GM19240 (cell line): ENCODE measurements at regions not wholly inside any gene's neighbourhood (a gene's known extent, or its start where the extent isn't known, plus 50 kb on each side); places are given as distances from the start of the nearest gene placed in this dataset.

ENCODE experiments used
- DNase-seq: peaks from one replicate; pipeline ENCODE4 v3.0.0; 2011; ENCODE audit warnings: low spot score; ENCODE audit not compliant: insufficient read length

GRCh38 chr1:199155166-199156019 lies 516.6 kb downstream of the PTPRC start:
- no peak for DNase-seq

GRCh38 chr1:199157494-199157893 lies 518.7 kb downstream of the PTPRC start:
- DNase-seq: no peak

DNA sequence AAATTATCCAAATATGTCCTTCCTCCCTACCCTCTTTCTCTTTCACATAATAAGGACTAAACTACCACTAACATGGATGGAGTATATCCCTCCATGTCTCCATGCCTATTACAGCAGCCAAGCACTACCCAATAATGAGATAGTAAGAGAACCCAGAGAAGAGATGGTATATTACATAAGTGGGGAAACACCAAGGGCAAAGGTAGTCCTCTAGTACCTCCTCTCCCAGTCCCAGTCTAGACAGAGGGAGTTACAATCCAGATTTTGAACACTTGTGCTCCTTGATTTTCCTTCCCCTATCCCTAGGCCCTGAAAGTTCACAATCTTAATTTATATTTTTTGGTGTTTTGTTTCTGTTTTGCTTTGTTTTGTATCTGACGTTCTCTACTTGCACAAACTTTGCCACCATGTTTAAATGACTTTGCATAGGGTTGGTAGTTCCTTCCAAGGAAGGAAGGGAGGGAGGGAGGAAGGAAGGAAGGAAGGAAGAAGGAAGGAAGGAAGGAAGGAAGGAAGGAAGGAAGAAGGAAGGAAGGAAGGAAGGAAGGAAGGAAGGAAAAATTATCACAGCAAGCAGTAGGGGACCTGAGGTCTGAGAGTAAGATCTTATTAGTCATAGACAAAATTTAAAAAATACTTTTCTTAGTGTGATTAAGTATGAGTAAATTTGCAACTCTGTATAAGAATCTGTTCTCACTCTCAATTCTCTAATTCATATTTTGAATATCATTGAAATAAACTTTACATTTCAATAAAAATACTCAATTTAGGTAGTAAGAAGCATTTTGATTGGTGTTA lies 521.9 kb downstream of the PTPRC start:
- no peak for DNase-seq

DNA sequence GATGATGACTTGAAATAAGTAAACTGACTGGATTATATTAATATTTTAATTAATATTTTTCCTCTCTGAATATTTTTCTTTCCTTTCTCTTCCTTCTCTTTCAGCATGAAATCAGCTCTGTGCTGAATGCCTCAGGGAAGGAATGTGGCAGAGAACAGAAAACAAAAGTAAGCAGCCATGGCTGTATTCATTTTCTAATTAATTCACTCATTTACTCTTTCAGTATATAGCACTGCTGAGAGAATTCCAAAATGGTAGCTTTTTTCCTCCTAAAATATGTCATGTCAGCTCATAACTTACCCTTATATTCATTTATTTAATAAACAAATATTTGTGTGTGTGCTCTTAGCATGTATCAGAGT lies 522.5 kb downstream of the PTPRC start:
- no peak for DNase-seq

DNA sequence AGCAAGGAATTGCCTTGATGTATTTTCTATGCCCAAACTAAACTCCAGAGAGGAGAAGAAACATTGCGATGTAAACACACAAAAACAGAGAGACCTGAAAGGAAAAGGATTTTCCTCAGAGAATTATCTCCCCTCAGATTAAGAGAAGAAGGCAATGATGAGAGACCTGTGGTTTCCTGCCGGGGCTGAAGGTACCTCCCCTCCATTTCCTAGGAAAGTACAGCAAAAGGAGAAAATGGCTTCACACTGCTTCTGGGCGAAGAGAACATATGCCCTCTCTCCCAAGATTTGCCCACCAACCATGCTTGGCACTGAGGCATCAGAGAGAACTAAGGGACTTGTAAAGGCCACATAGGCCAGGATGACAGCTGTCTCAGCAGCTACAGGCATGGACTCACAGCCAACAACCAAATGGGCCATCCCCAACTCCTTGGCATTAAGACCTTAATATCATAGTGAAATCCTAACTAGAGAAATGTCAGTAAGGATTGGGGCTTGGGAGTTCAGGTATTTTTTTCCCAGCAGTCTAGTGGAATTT lies 523.0 kb downstream of the PTPRC start:
- DNase-seq: no peak

DNA sequence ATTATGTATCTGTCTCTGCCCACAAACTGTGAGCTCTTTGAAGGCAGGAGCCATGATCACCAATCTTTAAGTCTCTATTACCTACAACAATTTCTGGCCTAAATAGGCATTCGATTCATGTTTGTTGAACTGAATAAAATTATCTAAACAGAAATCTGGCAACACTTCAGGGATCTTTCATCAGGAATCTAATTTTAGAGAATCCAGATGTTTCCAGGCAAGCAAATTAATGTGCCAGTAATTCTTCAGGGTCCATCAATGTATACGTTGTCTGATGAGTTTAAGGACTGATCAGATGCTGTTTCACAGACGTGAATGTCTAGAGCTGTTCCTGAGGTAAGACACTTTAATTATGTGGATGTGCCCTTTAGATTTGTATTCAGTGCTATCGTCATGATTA lies 524.4 kb downstream of the PTPRC start:
- no peak for DNase-seq

DNA sequence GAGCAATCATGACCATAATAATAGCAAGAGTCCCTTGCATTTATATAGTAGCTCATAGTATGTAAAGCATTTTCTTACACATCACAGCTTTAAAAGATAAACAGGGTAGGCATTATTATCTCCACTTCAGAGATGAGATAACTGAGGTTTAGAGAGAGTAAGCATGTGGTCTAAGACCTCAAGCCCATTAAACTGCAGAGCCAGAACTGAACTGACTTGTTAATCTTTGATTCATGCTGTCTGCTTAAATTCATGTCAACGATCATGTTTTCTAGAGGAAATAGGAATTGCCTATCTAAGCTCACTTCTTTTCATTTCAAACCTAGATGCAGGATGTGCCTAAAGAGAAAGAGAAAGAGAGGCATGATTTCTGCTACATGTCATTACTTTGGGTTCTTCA lies 524.8 kb downstream of the PTPRC start:
- no peak for DNase-seq

DNA sequence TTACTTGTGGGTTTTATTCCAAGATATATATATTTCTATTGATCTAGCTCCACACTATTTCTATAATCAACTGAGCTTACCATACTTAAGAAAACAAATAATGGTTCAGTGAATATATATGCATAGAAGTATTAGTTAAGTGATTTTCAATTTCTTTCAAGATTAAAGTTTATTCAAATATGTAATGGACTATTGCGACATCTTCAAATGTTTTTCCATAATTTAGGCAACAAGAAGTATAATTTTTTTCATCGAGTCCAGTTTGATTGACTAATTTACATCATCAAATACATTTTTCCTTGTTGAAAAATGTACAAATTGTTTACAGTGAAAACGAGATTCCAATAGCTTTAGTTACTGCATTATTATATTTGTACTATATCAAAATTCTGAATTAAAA lies 528.6 kb downstream of the PTPRC start:
- no peak for DNase-seq

DNA sequence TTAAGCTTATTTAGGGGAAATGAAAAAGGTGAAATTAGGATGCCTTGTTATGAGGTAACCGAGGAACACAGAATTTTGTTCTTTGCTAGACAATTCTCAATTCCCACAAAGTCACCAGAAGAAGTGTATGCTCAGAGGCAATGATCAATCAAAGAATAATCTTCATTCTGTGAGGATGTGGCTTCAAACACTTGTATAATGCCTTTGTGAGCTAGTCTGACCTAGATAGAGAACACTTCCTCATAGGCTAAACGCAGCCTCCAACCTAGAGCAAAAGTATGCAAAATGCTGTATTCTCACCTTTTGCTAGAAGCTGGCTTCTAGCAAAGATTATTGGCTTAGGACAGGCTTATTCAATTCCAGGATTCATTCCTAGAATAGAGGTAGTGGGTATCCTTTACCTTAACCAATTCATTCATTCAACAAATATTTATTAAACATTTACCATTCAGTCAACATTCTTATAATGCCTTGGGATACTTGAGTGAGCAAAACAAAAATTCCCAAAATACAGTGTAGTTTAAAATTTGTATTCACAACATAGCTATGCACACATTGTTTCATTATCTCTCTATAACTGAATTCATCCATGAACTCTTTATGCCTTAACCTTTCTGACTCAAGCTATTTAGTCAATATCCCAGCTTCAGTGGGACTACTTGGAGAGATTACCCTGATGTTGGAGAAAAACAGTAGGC lies 530.2 kb downstream of the PTPRC start:
- no peak for DNase-seq

GRCh38 chr1:199170711-199171110 lies 531.9 kb downstream of the PTPRC start:
- no peak for DNase-seq

DNA sequence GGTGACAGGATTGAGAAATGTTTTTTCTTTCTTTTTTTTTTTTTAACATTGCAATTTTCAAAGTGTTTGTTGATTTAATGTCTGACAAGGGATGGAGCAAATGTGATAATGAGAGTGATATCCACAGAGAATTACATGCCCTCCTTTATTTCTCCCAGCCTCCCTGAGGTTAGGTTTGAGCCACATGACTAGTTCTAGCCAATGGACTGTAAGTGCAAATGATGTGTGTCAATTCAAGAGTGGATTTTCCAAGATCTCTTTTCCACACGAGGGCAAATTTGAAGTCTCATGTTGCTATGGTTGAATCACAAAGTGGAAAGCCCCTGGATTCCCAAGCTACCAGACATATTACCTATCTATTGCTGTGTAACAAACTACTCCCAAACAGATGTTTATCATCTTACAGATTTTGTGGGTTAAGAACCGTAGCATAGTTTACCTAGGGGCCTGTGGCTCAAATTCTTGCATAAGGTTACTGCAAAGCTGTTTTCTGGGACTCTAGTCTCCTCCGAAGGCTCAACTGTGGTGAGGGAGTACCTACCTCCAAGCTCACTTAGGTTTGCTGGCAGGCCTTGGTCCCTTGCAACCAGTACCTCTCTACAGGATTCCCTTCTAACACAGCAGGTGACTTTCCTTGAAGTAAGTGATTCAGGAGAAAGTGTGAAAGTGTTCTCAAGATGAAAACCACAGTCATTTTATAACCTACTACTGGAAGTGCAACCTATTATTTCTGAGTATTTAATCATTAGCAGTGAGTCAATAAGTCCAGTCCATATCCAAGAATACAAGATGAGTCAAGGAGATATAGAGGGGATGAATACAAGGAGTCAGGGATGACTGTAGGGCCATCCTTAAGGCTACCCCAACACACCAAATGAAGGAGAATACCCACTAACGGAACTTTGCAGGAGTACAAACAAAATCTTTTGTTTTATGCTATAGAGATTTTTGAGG lies 533.6 kb downstream of the PTPRC start:
- DNase-seq: no peak

DNA sequence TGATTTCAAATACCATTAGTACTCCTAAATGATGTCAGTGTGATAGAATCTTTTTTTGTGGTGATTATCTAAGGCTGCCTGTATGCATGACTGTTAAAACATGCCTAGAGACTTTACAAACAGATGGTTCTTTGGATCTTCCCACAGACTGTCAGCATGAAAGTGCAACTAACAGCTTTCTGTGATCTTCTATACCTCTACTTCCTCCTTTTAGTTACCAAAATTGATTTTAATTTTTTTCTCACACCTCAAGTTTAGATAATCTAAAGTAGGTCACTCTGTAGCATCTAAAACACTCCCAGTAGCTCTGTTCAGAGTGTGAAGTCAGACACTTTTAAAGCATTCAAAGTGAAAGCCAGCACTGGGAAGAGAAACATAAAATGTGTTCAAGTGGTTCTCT lies 534.5 kb downstream of the PTPRC start:
- peak; percentile 8 for DNase-seq

DNA sequence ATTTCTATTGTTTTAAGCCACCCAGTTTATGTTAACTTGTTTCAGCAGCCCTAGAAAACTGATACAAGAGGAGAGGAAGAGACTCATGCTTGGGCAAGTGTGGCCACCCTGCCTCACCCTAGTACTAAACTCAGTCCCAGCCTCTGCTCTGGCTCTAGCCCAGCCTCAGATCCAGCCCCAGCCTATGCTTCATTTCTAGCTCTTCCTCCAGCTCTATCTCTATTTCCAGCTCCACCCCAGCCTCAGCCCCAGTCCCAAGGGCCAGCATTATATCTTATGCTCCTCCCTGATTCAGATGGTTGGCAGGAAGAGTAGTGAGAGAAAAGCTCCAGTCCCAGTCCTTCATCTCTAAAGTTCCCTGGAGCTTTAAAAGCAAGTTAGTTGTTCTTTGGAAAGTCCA lies 535.5 kb downstream of the PTPRC start:
- no peak for DNase-seq

DNA sequence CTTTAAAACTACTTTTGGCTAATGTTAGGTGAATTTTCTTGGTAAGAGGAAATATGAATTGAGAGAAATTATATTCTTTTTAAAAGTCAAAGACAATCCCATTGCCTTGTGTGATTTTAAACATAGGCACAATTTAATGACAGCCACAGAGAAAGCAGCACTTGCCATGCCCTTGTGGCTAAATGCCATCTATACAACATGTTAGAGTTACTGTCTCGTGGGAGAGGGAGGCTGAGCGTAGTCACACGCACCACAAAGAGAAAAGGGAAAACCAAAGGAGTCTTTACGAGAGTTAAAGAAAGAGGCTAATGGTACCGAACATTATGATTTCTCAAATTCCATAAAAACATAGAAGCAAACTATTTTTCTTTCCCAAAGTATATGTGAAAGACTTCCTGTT lies 537.9 kb downstream of the PTPRC start:
- DNase-seq: no peak

- no peak for DNase-seq
Measured at GRCh38 chr1:199177241-199177640, 538.4 kb downstream of the PTPRC start.

DNA sequence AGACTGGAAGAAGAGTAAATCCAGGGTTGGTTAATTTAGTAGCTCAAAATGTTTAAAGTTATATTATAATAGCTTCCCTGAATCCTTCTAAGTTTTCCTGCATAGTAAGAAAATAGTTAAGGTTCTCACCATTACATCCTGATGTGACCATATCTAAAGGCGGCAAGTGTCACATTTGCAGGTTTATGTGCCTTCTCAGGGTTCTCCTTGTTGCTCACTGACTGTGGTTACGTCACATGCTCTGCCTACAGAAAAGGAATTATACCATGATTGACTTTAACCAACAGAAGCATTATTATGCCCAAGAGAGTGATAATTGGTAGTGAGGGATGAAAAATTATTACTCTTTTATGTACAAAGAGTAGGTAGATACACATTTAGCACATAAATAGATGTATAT lies 539.8 kb downstream of the PTPRC start:
- DNase-seq: no peak

DNA sequence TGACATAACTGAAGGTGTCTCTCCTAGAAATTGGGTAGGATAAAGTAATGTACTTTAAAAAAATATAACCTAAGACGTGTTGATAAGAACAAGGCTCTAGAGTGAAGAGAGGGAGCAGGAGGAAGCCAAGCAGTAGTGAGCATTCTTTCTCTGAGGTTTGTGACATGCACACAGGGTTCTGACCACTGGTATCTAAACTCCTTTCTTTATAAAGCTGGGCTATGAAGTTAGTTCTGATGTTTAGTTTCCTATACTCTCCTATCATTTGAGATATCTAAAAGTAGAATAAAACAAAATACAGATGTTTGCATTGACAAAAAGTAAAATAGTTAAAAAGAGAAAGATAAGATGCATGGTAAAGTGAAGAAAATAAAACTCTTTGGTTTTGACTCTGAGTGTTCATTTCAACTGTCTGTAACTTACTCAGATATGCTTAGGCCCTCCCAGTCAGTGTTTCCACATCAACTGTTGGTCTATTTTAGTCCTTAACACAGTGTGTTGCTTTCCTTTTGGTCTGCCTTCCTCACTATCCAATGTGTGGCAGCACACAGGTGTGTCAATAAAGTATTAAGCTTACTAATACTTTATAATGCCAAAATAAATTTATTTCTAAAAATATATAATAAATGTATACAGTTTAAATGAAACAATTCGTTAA lies 543.5 kb downstream of the PTPRC start:
- no peak for DNase-seq

DNA sequence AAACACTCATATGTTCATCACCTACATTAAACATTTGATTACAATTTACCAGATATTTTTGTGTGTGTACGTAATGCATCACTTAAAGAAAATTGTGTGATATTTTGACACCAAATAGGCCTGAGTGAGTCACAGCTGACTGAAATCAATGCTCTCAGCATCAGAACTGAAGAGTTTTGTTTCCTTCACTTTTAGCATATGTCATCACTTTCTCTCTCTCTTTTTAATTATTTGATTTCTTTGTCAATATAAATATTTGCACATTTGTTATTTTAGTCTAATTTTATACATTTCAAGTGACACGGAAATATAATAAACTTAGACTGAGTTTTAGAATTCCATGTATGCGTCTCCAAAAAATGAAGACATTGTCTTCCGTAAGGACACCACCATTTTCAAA lies 545.3 kb downstream of the PTPRC start:
- DNase-seq: no peak

DNA sequence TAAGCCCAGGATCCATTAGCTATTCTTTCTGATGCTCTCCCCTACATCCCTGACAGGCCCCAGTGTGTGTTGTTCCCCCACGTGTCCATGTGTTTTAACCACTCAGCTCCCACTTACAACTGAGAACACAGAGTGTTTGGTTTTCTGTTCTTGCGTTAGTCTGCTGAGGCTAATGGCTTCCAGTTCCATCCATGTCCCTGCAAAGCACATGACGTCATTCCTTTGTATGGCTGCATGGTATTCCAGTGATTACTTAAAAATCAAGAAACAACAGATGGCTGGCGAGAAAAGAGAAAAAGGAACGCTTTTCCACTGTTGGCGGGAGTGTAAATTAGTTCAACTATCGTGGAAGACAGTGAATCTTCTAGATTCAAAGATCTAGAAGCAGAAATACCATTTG lies 556.0 kb downstream of the PTPRC start:
- no peak for DNase-seq

GRCh38 chr1:199197695-199198094 lies 558.9 kb downstream of the PTPRC start:
- no peak for DNase-seq
